ENCODE measurements at regions not wholly inside any gene's neighbourhood (a gene's known extent, or its start where the extent isn't known, plus 50 kb on each side); places are given as distances from the start of the nearest gene placed in this dataset.

GRCh38 chr9:108049026-108049607 is 559.5 kb upstream of the KLF4 start:
- no peaks in the 10 kb centered on the region for H3K79me2 ChIP-seq (replicated peaks; ENCODE audit: insufficient read depth)
- no peak overlapping the region for H2AFZ ChIP-seq
- H3K4me3 Mint-ChIP-seq = no peak overlapping the region
- no peaks in the 10 kb centered on the region; the same call in 1 of the 2 replicates for H3K36me3 ChIP-seq (ENCODE audit: insufficient read depth)
- H3K27ac Mint-ChIP-seq = no peak overlapping the region
- peaks cover 6% of the 10 kb centered on the region; the same call in 1 of the 2 replicates for H3K9me2 ChIP-seq (ENCODE audit: insufficient read depth)
- peaks cover 16% of the 10 kb centered on the region for H3K4me1 Mint-ChIP-seq
- ATAC-seq = no peak
- no peak overlapping the region for H3K27ac ChIP-seq (ENCODE audit: low read depth)
- H3K36me3 Mint-ChIP-seq (ENCODE audit: low read depth) = no peaks in the 10 kb centered on the region
- no peaks in the 10 kb centered on the region for H3K9me3 Mint-ChIP-seq
- H3K27me3 ChIP-seq (ENCODE audit: insufficient read depth) = no peaks in the 10 kb centered on the region
- H4K20me1 ChIP-seq (replicated peaks; ENCODE audit: insufficient read depth) = no peaks in the 10 kb centered on the region
- no peak overlapping the region for H3K4me2 ChIP-seq
- peaks cover 13% of the 10 kb centered on the region for H3K4me1 ChIP-seq (ENCODE audit: insufficient read depth)
- peaks cover 4% of the 10 kb centered on the region for H3K27me3 Mint-ChIP-seq (ENCODE audit: insufficient read depth, low read depth, poor library complexity)
- TF ChIP-seq POLR2AphosphoS5 (IDR thresholded peaks at IDR 0.05; ENCODE audit: low read depth) (no peak), CREB1 (CRISPR knock-in tag; IDR thresholded peaks at IDR 0.05; ENCODE audit: low read depth) (no peak), REST (IDR thresholded peaks at IDR 0.05; ENCODE audit: unreplicated experiment) (no peak), EZH2 (IDR thresholded peaks at IDR 0.05; ENCODE audit: low read depth, unreplicated experiment) (no peak), ZNF331 (CRISPR knock-in tag; IDR thresholded peaks at IDR 0.05; ENCODE audit: low read depth) (no peak), CTCF (conservative IDR thresholded peaks at IDR 0.05; ENCODE audit: low read depth in 2 of 2) (no peak), JUNB (IDR thresholded peaks at IDR 0.05; ENCODE audit: unreplicated experiment) (no peak), STAT1 (IDR thresholded peaks at IDR 0.05; ENCODE audit: unreplicated experiment) (no peak), ETS1 (IDR thresholded peaks at IDR 0.05) (no peak), NANOG (IDR thresholded peaks at IDR 0.05; ENCODE audit: borderline replicate concordance) (no peak), ZNF114 (CRISPR knock-in tag; IDR thresholded peaks at IDR 0.05) (no peak), EZH2phosphoT487 (IDR thresholded peaks at IDR 0.05; ENCODE audit: unreplicated experiment) (no peak), ZNF462 (CRISPR knock-in tag; IDR thresholded peaks at IDR 0.05) (no peak)
- no peak for DNase-seq (ENCODE audit: low spot score)
- no peak overlapping the region for H3K4me3 ChIP-seq
- no peaks in the 10 kb centered on the region for H3F3A ChIP-seq (replicated peaks; ENCODE audit: low read depth)

Data from GM23338 (cell line).